ENCODE measurements at regions not wholly inside any gene's neighbourhood (a gene's known extent, or its start where the extent isn't known, plus 50 kb on each side); places are given as distances from the start of the nearest gene placed in this dataset.

DNA sequence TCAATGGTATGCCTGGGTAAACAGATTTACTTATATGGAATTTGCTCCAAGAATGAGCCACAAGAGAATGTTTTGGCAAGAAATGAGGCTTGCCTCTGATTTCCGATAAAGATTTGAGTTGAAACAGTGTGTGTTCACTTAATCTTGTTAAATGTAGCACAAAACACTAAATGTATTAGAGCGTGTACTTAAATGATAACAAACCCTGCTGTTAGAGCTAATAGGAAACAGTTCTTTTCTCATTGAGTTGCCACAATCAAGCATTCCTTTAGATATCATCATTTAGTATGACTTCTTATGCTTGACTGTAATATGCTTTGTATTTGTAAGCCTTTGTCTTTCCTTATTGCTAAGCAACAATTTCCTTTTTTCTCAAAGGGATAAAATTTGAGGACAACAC lies 353.6 kb upstream of the ZNF717 start:
- Histone ChIP-seq H3K27ac (ENCODE audit: extremely low read depth, low read depth, low read length) (no peak overlapping the region), H3K9me3 (ENCODE audit: control insufficient read depth, insufficient read depth, low read depth, low read length) (no peaks in the 10 kb centered on the region), H3K36me3 (ENCODE audit: control insufficient read depth in 2 of 2, insufficient read depth in 1 of 2, low read length in 2 of 2) (no peaks in the 10 kb centered on the region), H3K4me1 (ENCODE audit: control insufficient read depth, insufficient read depth, low read length) (no peaks in the 10 kb centered on the region), H3K4me3 (ENCODE audit: low read depth, low read length) (no peak overlapping the region)
- CTCF ChIA-PET, result no interaction called here
- POLR2A ChIA-PET, result no interaction called here
- TF ChIP-seq, protein P1, sequence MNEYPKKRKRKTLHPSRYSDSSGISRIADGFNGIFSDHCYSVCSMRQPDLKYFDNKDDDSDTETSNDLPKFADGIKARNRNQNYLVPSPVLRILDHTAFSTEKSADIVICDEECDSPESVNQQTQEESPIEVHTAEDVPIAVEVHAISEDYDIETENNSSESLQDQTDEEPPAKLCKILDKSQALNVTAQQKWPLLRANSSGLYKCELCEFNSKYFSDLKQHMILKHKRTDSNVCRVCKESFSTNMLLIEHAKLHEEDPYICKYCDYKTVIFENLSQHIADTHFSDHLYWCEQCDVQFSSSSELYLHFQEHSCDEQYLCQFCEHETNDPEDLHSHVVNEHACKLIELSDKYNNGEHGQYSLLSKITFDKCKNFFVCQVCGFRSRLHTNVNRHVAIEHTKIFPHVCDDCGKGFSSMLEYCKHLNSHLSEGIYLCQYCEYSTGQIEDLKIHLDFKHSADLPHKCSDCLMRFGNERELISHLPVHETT (tag by site-specific recombination; IDR thresholded peaks at IDR 0.05), result no peak
- TF ChIP-seq ZNF658 (tag by site-specific recombination; IDR thresholded peaks at IDR 0.05) (no peak), ZNF843 (tag by site-specific recombination; IDR thresholded peaks at IDR 0.05) (no peak)

DNA sequence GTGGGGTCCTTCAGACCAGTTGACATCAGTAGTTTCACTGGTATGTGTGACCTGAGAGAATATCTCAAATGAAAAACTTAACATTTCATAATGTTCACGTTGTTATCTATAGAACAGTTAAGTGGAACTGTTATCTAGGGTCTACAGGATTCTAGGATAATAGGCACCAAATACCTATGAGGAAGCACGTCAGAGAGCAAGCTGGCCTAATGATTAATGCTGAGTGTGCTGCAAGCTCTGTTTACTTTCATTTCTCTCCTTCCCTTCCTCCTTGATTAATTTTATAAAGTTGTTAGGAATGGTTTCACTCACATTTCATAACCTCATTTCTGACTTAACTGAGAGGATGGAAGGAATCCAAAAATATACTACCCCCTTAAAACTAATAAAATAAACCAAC lies 362.5 kb upstream of the ZNF717 start:
- Histone ChIP-seq H3K4me3 (ENCODE audit: low read depth, low read length) (no peak overlapping the region), H3K9me3 (ENCODE audit: control insufficient read depth, insufficient read depth, low read depth, low read length) (no peaks in the 10 kb centered on the region), H3K27ac (ENCODE audit: extremely low read depth, low read depth, low read length) (no peak overlapping the region), H3K36me3 (ENCODE audit: control insufficient read depth in 2 of 2, insufficient read depth in 1 of 2, low read length in 2 of 2) (no peaks in the 10 kb centered on the region), H3K4me1 (ENCODE audit: control insufficient read depth, insufficient read depth, low read length) (no peaks in the 10 kb centered on the region)
- POLR2A ChIA-PET, result no interaction called here
- TF ChIP-seq ZNF549 (tag by site-specific recombination; IDR thresholded peaks at IDR 0.05), result no peak
- no peak for TF ChIP-seq ZNF121 (tag by site-specific recombination; IDR thresholded peaks at IDR 0.05)
- no peak for TF ChIP-seq ZNF416 (tag by site-specific recombination; IDR thresholded peaks at IDR 0.05)
- TF ChIP-seq ZBTB7A (tag by site-specific recombination; IDR thresholded peaks at IDR 0.05; ENCODE audit: low read depth), result no peak
- no peak for TF ChIP-seq ZNF629 (tag by site-specific recombination; IDR thresholded peaks at IDR 0.05)
- TF ChIP-seq WT1 (tag by site-specific recombination; IDR thresholded peaks at IDR 0.05), result no peak
- CTCF ChIA-PET, result interaction anchor here (0.6 kb wide), 1 partner anchor 63 kb away, joined by 3 read pairs; no protein-coding TSS in a partner anchor

DNA sequence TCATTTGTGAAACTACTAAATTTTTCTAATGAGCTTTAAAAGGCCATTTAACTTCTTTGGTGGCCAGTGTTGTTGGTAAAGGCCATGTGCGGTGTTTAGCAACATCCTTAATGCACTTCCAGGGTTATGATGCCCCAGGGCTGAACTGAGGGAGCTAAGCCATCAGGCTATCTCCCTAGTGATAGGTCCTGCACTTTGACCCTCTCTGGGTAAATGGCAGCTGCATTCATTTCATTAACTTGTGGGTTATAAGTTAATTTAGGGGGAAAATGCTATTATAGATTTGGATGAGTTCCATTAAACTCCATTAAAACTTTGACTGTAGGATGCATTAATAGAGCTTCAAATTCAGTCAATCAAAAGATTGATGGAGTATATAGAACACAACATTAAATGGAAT lies 366.7 kb upstream of the ZNF717 start:
- H3K27ac ChIP-seq (ENCODE audit: extremely low read depth, low read depth, low read length), result no peak overlapping the region
- H3K4me1 ChIP-seq (ENCODE audit: control insufficient read depth, insufficient read depth, low read length), result no peaks in the 10 kb centered on the region
- ChIA-PET POLR2A (no interaction called here), CTCF (no interaction called here)
- TF ChIP-seq ZNF223 (tag by site-specific recombination; IDR thresholded peaks at IDR 0.05) (no peak), ZNF561 (tag by site-specific recombination; IDR thresholded peaks at IDR 0.05; ENCODE audit: borderline replicate concordance) (no peak), OVOL3 (tag by site-specific recombination; IDR thresholded peaks at IDR 0.05) (no peak), KLF7 (tag by site-specific recombination; IDR thresholded peaks at IDR 0.05; ENCODE audit: borderline replicate concordance) (no peak), ZNF350 (tag by site-specific recombination; IDR thresholded peaks at IDR 0.05) (no peak), ZNF521 (tag by site-specific recombination; IDR thresholded peaks at IDR 0.05) (no peak), ZNF433 (tag by site-specific recombination; IDR thresholded peaks at IDR 0.05; ENCODE audit: low read depth) (no peak), ZNF600 (tag by site-specific recombination; IDR thresholded peaks at IDR 0.05) (no peak), PRDM1 (tag by site-specific recombination; IDR thresholded peaks at IDR 0.05) (no peak), SCRT1 (tag by site-specific recombination; IDR thresholded peaks at IDR 0.05; ENCODE audit: borderline replicate concordance) (no peak), ZNF529 (tag by site-specific recombination; IDR thresholded peaks at IDR 0.05; ENCODE audit: insufficient replicate concordance) (no peak), ZNF658 (tag by site-specific recombination; IDR thresholded peaks at IDR 0.05) (no peak), ZNF510 (tag by site-specific recombination; IDR thresholded peaks at IDR 0.05; ENCODE audit: insufficient replicate concordance) (no peak), ZNF677 (tag by site-specific recombination; IDR thresholded peaks at IDR 0.05) (no peak), ZNF221 (tag by site-specific recombination; IDR thresholded peaks at IDR 0.05; ENCODE audit: borderline replicate concordance) (no peak), HOXD13 (CRISPR knock-in tag; IDR thresholded peaks at IDR 0.05; ENCODE audit: borderline replicate concordance) (no peak)
- TF ChIP-seq, protein P2, sequence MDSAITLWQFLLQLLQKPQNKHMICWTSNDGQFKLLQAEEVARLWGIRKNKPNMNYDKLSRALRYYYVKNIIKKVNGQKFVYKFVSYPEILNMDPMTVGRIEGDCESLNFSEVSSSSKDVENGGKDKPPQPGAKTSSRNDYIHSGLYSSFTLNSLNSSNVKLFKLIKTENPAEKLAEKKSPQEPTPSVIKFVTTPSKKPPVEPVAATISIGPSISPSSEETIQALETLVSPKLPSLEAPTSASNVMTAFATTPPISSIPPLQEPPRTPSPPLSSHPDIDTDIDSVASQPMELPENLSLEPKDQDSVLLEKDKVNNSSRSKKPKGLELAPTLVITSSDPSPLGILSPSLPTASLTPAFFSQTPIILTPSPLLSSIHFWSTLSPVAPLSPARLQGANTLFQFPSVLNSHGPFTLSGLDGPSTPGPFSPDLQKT (IDR thresholded peaks at IDR 0.05; ENCODE audit: borderline replicate concordance, low read depth, low read length), result no peak
- TF ChIP-seq, protein P3, sequence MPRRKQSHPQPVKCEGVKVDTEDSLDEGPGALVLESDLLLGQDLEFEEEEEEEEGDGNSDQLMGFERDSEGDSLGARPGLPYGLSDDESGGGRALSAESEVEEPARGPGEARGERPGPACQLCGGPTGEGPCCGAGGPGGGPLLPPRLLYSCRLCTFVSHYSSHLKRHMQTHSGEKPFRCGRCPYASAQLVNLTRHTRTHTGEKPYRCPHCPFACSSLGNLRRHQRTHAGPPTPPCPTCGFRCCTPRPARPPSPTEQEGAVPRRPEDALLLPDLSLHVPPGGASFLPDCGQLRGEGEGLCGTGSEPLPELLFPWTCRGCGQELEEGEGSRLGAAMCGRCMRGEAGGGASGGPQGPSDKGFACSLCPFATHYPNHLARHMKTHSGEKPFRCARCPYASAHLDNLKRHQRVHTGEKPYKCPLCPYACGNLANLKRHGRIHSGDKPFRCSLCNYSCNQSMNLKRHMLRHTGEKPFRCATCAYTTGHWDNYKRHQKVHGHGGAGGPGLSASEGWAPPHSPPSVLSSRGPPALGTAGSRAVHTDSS (tag by site-specific recombination; IDR thresholded peaks at IDR 0.05), result no peak
- TF ChIP-seq, protein P1 (tag by site-specific recombination; IDR thresholded peaks at IDR 0.05), result no peak
- TF ChIP-seq, protein P4, sequence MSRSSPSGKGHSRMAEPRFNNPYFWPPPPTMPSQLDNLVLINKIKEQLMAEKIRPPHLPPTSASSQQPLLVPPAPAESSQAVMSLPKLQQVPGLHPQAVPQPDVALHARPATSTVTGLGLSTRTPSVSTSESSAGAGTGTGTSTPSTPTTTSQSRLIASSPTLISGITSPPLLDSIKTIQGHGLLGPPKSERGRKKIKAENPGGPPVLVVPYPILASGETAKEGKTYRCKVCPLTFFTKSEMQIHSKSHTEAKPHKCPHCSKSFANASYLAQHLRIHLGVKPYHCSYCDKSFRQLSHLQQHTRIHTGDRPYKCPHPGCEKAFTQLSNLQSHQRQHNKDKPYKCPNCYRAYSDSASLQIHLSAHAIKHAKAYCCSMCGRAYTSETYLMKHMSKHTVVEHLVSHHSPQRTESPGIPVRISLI (tag by site-specific recombination; IDR thresholded peaks at IDR 0.05), result no peak
- H3K4me3 ChIP-seq (ENCODE audit: low read depth, low read length), result no peak overlapping the region
- no peaks in the 10 kb centered on the region for H3K36me3 ChIP-seq (ENCODE audit: control insufficient read depth in 2 of 2, insufficient read depth in 1 of 2, low read length in 2 of 2)
- H3K9me3 ChIP-seq (ENCODE audit: control insufficient read depth, insufficient read depth, low read depth, low read length), result no peaks in the 10 kb centered on the region
